ENCODE measurements at regions not wholly inside any gene's neighbourhood (a gene's known extent, or its start where the extent isn't known, plus 50 kb on each side); places are given as distances from the start of the nearest gene placed in this dataset.

DNA sequence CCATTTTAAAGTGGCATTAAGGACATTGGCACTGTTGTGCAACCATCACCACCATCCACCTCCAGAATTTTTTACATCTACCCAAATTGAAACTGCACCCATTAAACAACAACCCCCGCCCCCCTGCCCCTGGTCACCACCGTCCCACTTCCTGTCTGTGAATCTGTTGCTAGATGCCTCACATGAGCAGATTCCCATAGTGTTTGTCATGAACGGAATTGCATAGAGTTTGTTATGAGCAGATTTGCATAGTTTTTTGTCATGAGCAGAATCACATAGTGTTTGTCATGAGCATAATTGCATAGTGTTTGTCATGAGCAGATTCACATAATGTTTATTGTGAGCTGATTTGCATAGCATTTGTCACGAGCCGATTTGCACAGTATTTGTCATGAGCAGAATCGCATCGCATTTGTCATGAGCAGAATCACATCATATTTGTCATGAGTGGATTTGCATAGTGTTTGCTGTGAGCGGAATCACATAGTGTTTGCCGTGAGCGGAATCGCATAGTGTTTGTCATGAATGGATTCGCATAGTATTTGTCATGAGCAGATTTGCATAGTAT lies 54.0 kb upstream of the GTF3A start:
- no peak for DNase-seq

GRCh38 chr13:27371932-27372331 lies 52.5 kb upstream of the GTF3A start:
- DNase-seq: no peak

GRCh38 chr13:27372896-27373295 lies 51.5 kb upstream of the GTF3A start:
- peak; percentile 54 to 68 for DNase-seq

DNA sequence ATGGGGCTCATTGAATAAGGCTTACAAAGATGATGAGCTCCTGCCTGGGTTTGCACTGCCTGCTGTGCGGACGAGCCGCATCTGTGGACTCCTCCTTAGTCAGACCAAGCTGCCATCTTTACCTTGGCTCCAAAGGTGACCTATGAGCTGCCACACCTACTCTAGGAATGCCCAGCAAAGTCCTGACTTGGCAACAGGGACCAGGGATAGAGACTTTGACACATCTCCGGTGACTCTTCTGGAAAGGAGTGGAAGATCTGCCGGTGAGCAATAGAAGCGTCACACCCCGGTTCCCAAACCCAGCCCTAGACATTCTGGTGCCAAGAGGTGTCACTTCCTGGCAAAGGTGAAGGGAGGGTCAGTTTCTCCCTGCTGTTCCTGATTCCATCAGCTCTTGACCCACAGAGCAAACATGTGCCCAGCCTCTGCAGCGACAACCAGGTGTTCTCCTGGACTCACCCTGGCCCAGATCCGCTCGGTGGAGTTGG lies 50.2 kb upstream of the GTF3A start:
- DNase-seq: no peak
